Right lung (tissue), 2 donors: ENCODE measurements at regions not wholly inside any gene's neighbourhood (a gene's known extent, or its start where the extent isn't known, plus 50 kb on each side); places are given as distances from the start of the nearest gene placed in this dataset.

Experiments
- DNase-seq, 2 donors: peaks; one replicate each; pipeline ENCODE4 v3.0.0-alpha.2; 2013

- no peak for DNase-seq
Observed at GRCh38 chr22:48440176-48440575, 1387.5 kb downstream of the BRD1 start.

DNA sequence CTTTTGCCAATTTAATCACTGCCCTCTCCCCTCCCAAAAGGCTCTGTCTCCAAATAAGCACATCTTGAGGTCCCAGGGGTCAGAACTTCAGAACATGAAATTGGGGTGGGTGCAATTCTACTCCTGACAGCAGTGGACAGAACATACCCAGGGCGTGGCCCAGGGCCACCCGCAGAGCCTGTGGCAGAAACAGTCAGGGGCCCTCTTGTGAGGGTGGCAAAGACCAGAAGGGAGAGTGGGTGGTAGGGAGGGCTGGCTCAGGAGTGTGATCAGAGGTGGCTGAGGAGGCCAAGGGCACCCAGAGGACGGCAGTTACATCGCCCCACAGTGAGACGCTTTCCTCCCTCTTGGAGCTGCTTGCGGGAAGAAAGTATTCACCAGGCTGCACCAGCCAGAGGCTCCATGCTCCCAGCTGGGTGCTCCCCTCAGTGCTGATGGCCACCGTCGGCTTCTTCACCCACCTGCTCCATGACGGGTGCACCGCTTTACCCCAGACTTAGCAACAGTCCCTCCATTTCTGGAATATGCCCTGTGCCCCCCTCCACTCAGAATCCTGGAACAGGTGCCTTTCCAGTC, 1388.0 kb downstream of the BRD1 start:
- no peak for DNase-seq

GRCh38 chr22:48438800-48439559, 1388.7 kb downstream of the BRD1 start:
- DNase-seq, result no peak

DNA sequence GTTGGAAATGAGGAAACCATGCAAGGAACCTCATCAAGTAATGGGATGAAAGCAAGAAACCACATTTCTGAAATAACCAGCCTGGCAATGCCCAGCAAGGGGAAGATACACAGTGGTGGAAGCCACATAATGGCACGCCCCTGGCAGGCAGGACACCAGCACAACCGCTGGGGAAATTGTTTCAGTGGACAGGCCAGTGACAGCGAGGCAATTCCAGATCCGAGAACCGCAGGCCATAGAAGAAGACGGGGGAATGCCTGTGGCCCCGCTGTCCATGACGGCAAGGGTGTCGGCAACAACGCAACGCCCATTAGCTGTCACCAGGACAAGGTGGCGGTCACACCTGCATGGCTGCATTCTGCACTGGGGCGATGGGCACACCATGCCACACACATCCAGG, 1389.6 kb downstream of the BRD1 start:
- DNase-seq, result no peak

DNA sequence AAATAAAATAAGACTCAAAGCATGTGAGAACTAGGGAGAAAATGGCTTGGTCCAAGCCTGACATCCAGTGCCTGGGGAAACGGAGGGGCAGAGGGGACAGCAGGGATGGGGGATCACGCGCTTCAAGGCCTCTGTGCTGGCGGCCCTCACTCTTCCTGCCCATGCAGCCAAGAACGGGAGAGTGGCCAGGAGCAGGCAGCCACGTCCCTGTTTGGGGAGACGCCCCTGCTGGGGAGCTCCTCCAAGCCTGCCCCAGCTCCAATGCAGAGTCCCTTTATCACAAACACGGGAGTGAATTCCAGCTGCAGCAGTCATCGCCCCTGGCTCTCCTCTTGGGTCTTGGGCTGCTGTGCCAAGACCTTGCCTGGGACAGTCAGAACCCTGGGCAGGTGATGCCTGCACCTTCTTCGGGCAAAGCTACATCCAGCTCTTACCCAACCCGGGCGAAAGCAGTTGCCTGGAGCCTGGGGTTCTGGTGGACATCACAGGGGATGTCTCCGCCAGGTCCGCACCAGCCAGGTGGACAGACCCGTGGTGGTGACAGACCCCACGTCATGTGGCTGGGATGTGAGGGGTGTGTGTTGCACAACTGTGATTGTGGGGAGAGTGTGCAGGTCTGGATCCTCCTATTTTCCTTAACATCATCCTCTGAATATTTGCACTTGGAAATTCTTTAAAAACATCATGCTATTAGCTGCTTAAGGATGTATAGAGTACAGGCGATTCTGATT, 1391.3 kb downstream of the BRD1 start:
- no peak for DNase-seq

- no peak for DNase-seq
Observed at GRCh38 chr22:48434868-48435250, 1392.8 kb downstream of the BRD1 start.

DNA sequence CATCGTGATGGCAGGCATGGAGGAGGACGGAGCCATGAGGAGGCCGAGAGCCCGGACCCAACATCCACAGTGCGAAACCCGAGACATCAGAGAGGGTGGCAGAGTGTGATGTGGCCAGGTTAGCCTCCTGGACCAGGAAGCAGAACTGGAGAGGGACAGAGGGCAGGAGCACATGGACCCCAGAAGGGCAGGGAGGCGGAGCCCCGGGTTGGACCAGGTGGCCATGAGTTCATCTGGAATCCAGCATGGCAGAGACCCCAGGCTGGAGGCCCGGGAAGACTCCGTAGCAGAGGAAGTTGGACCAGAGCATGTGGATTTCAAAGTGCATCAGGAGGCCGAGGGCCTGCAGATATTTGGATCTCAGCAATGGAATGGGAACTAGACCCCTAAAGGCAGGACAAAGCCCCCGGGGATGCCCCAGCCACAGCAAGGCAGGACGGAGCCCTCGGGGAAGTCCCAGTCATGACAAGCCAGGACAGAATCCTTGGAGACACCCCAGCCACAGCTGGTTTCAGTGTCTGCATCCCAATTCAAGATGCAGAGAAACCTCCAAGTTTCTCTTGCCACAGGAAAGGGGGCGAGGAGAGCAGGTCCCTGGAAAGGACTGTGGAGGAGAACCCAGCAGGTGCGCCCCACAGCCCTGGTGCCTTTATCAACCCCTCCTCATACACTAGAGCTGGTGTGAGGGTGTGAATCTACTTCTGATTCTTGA, 1393.4 kb downstream of the BRD1 start:
- DNase-seq, result no peak

DNA sequence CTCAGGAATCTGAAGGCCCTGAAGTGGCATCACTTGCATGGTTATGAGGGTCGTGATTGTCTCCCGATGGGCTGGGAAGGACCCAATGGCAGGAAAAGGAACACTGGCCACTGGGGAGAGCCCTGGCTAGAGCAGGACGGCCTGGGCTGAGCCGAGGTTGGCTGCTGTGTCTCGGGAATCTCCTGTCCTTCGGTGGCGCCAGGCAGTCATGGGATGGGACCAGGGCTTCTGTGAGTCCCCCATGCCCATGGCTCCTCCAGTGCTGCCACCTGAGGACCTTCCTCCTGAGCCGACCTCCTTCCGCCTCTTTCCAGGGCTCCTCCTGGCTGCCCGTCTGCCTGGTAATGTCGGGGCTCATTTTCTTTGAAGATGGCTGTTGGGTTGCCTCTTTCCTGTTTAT, 1394.0 kb downstream of the BRD1 start:
- DNase-seq, result no peak

DNA sequence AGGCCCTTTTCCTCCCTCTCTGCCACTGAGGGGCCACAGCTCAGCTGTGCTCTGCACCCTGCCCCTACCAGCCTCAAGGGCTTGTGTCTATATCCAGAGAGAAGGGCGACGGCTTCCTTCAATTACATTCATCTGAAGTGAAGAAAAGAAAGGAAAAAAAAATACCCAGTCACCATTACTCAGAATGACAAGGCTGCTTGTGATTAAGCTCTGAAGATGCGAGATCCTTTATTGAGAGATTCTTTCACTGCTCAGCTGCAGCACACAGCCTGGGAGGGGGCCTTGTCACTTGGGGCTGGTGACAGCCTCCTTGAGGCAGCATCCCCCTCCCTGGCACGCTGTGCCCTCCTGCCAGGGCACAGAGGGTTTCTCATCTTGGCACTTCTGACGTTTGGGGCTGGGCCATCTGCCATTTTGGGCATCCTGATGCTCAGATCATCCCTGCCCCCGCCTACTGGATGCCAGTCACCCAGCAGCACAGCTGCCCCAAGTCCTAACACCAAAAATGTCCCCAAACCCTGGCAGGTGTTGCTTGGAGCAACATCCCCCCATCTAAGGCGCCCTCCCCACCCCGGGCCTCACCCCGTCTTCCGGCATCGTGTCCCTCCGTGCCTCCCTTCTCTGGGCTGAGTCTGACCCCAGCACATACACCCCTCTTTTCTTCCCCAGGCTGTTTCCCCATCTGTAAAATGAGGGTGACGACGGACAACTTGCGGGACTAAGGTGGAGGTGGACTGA, 1394.7 kb downstream of the BRD1 start:
- no peak for DNase-seq

DNA sequence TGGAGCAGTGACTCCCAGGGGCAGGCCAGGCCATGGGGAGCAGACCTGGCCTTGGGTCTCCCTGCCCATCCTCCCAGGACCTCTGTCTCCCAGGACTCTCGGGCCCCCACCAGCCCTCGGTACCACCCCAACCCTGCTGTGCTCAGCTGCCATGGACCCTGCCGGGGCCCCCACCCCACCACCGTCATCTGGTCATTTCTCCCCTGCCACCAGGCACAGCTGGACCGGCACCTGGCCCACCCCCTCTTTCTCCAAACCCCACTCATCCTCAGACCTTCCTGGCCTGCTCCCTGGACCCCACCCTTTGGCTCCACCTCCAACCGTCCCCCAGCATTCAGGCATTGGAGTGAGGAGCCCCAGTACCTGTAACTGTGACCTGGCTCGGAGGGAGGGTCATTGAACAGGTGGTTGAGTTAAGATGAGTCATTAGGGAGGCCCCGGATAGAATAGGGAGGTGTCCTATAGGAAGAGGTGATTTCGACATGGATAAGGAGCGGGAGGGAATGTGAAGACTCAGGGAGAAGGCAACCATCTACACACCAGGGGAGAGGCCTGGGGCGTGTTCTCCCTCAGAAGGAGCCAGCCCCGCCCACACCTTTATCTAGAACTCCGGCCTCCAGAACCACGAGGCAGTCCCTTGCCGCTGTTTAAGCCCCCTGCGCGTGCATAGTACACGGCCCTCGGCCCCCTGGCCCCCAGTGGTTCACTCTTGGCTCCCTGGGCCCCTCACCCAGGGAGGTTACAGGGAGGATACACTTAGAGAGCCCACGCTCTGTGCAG, 1395.9 kb downstream of the BRD1 start:
- no peak for DNase-seq

GRCh38 chr22:48431014-48431413, 1396.7 kb downstream of the BRD1 start:
- DNase-seq, result no peak

DNA sequence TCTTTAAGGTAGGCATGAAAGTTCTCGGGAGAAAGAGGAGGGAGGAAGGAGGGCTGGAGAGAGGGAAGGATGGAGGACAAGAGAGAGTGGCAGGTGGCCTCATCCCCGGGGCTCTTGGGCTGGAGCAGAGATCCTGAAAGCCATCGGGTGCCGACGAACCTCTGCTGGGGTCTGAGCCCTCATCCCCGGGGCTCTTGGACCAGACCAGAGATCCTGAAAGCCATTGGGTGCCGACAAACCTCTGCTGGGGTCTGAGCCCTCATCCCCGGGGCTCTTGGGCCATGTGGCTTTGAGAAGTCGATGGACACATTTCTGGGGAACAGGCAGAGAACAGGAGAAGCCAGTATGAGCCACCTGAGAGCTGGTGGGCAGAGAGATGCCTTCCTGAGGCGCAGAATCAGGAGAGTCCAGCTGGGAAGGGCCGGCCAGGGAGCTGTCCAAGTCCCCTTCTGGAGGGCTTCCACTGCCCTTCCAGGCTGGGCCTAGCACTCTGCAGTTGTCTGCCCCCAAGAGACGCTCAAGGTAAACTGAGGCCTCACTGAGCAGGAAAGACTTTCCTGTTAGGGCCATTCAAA, 1398.1 kb downstream of the BRD1 start:
- no peak for DNase-seq

DNA sequence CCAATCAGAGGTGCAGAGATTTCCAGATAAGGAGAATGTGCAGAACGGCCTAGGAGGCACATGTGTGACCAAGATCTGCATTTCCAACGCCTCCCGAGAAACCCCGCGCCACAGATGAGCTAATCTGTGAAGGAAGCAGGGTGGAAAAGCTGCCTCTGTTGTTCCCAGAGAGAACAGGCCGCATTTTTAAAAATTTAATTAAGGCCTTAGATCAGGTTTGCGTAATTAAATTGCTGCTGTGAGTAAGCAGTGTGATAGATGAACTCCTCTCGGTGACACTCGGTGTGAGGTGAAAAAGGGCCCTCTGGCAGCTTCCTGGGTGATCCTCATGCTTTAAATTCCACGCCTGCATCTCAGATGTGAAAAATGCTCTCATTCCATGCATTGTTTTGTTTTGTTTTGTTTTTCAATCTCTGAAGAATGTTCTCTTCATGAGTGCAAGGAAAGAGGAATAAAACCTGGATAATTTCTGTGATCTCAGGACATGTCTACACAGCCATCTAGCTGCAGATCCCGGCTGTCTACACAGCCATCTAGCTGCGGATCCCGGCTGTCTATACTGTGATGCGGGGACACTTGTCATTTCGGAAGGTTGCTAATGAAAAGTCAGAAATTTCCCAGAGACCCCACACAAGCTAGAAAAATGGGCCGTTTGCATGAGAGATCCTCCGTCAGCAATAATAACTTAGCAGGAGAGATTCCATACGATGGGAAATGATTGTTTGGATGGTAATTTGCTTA, 1398.9 kb downstream of the BRD1 start:
- no peak for DNase-seq

DNA sequence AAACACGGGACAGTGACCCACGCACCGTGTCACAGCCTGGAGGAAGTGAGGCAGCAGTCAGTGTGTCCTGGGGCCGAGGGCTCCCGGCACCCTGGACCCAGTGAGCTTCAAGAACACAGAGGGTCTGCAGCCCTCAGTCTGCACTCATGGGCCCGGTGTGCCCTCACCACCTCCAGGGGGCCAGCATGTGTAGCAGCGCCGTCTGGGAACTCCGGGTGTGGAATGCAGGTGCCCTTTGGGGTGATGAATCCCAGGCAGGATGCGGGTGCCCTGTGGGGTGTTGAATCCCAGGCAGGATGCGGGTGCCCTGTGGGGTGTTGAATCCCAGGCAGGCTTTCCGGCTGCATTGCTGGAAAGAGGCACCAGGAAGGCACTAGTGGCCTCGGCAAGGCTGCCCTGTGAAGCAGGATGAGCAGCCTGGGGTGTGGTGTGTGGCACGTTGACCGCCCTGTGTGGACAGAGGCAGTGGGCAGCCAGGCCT, 1399.9 kb downstream of the BRD1 start:
- no peak for DNase-seq

GRCh38 chr22:48426466-48427380, 1401.0 kb downstream of the BRD1 start:
- DNase-seq, result no peak

- no peak for DNase-seq
Observed at GRCh38 chr22:48425641-48426040, 1402.0 kb downstream of the BRD1 start.

GRCh38 chr22:48425091-48425506, 1402.6 kb downstream of the BRD1 start:
- no peak for DNase-seq

GRCh38 chr22:48424661-48425060, 1403.0 kb downstream of the BRD1 start:
- no peak for DNase-seq
